GM19025 (cell line): ENCODE measurements at regions not wholly inside any gene's neighbourhood (a gene's known extent, or its start where the extent isn't known, plus 50 kb on each side); places are given as distances from the start of the nearest gene placed in this dataset.
"Not testable (repeated sequence)": the region's sequence is repeated elsewhere in the genome, so short reads cannot be mapped to it uniquely, and the experiment has no call there.

Experiments
- ATAC-seq: cut with Tn5 transposase; IDR thresholded peaks from one replicate; pipeline ENCODE4 v1.9.1; 2021; ENCODE audit warnings: mild to moderate bottlenecking, low read depth, moderate library complexity; ENCODE audit not compliant: unreplicated experiment

GRCh38 chr1:196160066-196160795, 448.0 kb downstream of the KCNT2 start:
- no peak for ATAC-seq

DNA sequence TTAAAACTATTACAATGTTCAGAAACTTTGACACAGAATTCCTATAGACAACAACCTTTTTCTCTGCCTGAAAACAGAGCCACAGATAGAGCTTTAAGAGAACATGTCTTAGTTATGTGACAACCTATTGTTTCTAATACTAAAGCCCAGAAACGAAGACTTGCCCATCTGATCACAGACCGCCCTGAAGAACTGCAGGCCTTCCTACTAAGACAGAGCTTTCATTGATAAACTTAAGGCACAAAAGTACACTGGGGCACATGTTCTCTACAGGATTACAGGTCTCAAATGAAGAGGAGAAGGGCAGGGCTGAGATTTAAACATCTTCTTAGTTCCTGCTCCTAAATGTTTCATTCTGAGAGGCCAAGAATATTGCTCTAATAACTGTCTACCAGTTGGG, 452.7 kb downstream of the KCNT2 start:
- ATAC-seq, result no peak

- peak; percentile 44 for ATAC-seq
Measured at GRCh38 chr1:196152975-196153374, 455.3 kb downstream of the KCNT2 start.

- no peak for ATAC-seq
Measured at GRCh38 chr1:196152086-196152485, 456.2 kb downstream of the KCNT2 start.

DNA sequence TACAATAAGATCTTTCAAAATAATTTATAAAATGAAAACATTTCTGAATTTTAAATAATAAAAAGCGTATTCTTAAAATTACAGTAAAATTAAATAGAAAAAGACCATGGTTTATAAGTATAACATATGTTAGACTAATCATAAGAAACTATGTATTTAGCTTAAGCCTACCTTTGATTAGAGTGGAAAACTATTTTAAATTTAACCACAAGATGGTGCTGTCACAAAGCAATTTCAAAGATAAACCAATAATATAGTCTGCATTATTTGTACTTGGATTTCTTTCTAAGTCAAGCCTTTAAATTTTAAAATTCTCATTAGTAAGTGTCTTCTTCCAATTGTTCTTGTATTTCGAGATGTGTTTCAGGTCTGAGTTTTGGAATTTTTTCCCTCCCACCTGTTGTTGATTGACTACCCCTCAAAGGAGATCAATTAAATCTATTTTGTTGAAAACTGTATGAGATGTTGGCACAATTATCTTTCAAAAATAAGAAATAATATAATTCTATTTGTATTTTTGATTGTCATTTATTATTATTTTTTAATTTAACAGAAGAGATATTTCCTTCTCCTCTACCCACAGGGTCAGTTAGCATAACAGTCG, 459.8 kb downstream of the KCNT2 start:
- ATAC-seq, result no peak

GRCh38 chr1:196147530-196147929, 460.7 kb downstream of the KCNT2 start:
- ATAC-seq, result no peak

DNA sequence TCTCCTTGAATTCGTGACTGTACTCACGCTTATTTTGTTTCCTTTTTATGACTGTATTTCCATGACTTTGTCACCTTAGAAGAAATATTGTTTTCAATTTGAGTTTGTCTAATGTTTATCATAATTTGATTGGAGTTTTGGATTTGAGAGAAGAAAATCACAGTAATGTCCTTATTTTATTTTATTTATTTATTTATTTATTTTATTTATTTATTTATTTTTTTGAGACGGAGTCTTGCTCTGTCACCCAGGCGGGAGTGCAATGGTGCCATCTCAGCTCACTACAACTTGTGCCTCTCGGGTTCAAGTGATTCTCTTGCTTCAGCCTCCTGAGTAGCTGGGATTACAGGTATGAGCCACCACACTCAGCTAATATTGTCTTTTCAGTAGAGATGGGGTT, 463.1 kb downstream of the KCNT2 start:
- ATAC-seq, result not testable (repeated sequence)

- no peak for ATAC-seq
Measured at GRCh38 chr1:196144588-196144987, 463.7 kb downstream of the KCNT2 start.

DNA sequence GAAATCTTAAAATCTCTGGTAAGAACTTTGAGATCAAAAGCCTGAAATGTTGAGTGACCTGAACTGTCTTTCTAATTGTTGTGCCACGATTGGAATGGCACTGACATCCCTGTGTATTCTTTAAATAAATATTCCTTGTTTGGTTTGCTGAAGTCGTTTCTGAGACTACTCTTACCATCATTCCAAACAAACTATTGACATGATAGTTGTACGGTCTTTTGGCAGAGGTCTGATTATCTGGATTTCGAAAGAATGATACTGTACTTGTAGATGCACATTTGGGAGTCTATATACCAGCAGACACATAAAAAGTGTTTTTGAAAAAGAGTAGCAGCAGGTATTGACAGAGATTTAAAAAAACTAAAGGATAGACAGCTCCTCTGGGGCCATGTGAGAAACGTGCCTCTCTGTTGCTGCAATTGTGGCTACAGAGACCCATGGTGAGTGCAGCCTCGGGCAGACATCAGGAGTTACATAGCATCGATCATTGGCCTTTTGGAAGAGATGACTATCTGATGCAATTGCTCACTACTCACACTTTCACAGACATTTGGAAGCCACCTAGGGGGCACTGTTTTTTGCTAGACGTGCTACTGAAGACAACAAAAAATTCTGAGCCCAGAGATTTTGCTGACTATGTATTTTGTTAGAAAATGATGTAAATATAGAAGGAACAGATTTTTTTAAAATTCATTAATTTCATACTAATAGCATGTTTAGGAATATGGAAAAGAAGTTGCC, 464.5 kb downstream of the KCNT2 start:
- no peak for ATAC-seq

DNA sequence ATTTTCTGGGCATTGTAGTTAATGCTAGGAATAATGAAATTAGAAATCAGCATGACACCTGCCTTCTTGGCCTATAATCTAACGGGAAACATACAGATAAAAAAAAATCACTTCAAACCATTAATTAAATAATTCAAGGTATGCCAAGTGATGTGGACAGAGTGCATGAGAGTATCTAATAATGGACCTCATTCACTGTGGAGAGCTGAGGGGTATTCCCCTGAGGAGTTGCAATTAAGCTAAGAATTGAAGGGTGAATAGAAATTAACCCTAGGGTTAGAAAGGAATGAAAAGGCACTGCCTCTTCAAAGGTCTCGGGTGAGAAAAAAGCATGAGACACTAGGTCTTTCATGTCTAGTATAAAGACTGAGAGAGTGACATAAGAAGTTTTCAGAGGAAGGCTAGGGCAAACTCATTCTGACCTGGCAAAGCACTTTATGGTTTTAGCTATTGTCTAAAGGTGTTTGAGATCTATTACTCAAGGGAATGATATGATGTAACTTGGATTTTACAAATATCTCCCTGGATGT, 466.1 kb downstream of the KCNT2 start:
- no peak for ATAC-seq

- no peak for ATAC-seq
Measured at GRCh38 chr1:196136396-196136795, 471.8 kb downstream of the KCNT2 start.

DNA sequence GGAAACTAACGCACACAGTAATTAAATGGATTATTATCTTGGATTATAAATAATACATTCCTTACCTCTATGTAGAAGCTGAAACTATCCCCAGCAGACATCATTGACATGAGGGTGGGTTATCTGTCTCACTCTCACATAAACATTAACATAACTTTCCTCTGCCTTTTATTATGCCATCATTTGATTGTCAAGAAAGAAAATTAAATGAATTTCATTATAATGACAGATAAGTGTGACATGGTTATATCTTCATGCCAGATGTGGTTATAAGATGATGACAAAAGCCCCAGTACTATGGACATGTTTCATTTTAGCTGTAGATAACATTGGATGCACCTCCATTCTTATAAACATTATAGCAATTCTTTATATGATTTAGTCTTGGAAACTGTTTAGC, 476.5 kb downstream of the KCNT2 start:
- no peak for ATAC-seq

DNA sequence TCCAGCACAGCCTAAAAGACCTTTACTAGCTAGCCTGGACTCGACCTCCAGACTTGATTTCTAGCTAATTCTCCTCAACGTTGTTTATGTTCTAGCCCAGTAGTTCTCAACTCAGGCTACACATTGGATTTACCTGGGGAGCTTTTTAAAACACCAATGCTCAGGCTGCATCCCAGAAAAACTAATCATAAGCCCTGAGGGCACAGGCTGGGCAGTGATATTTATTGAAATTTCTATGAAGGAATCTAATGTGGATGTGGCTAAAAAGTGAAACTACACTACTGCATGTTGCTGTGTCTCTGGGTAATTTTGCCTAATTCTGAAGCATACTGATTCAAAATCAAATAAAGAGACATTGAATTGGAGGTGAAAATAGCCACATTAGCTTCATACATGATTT, 479.4 kb downstream of the KCNT2 start:
- ATAC-seq, result no peak

GRCh38 chr1:196121181-196121580, 487.1 kb downstream of the KCNT2 start:
- ATAC-seq, result no peak

GRCh38 chr1:196115646-196116045, 492.6 kb downstream of the KCNT2 start:
- ATAC-seq, result no peak

GRCh38 chr1:196114193-196114592, 494.0 kb downstream of the KCNT2 start:
- ATAC-seq, result no peak

GRCh38 chr1:196108990-196109389, 499.2 kb downstream of the KCNT2 start:
- ATAC-seq, result not testable (repeated sequence)

GRCh38 chr1:196105901-196106300, 502.3 kb downstream of the KCNT2 start:
- ATAC-seq, result no peak

- no peak for ATAC-seq
Measured at GRCh38 chr1:196102826-196103225, 505.4 kb downstream of the KCNT2 start.

GRCh38 chr1:196098000-196098399, 510.2 kb downstream of the KCNT2 start:
- ATAC-seq, result no peak

DNA sequence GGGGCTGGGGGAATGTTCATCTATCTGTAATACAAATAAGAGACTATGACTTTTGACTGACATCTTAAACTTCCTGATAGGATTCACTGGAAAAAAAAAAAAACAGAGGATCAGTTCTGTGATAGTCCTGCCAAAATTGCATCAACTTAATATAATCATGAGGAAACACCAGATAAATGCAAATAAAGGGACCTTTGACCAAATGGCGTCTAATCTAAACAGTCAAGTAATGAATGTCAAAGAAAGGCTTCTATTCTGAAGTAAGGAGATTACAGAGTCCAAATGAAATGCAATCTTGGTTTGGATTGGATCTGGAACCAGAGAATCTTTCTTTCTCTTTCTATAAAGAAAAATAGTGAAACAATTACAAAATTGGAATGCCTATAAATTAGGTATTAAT, 513.4 kb downstream of the KCNT2 start:
- no peak for ATAC-seq
